B cell (primary cell): ENCODE measurements at regions not wholly inside any gene's neighbourhood (a gene's known extent, or its start where the extent isn't known, plus 50 kb on each side); places are given as distances from the start of the nearest gene placed in this dataset.

Experiments
- ATAC-seq: fragments of 200-7000 bp; cut with Tn5 transposase; one replicate; pipeline ENCODE4 v1.10.0; 2021; ENCODE audit warnings: low read depth, mild to moderate bottlenecking, moderate number of reproducible peaks, moderate library complexity
- CTCF ChIA-PET: fragments of 350-600 bp; sonication (Branson Sonifier 250); formaldehyde crosslinking; loops from one replicate; lab custom pipeline; 2021; ENCODE audit warnings: antibody characterized with exemption, inconsistent platforms; lab: Charles Lee
- POLR2A ChIA-PET: fragments of 350-600 bp; sonication (Branson Sonifier 250); formaldehyde crosslinking; loops from one replicate; lab custom pipeline; 2021; ENCODE audit warnings: antibody characterized with exemption; lab: Charles Lee
- DNase-seq: peaks from one replicate; pipeline ENCODE4 v3.0.0; 2013
- H2AFZ ChIP-seq: 2 replicates; pipeline ENCODE4 v1.6.1; 2012; ENCODE audit warnings: mild to moderate bottlenecking, low read depth, low read length; ENCODE audit not compliant: insufficient read depth, poor library complexity, severe bottlenecking
- H3K27ac ChIP-seq, 2 donors: 1 replicate in 1 of 2; 2 replicates in 1 of 2; pipeline ENCODE4 v1.5.1; 2012 to 2013; ENCODE audit warnings: low read length in 2 of 2, mild to moderate bottlenecking in 2 of 2, moderate library complexity in 1 of 2
- H3K27me3 ChIP-seq, 4 experiments: fragments of 200-600 bp in 1 of 4; sonication (generic) in 1 of 4; replicated peaks in 1 of 4; 1 replicate in 2 of 4; 2 replicates in 2 of 4; pipeline versions ENCODE4 v1.6.1 to v1.7.0; 2013 to 2016; ENCODE audit warnings: low read length in 3 of 4, mild to moderate bottlenecking in 2 of 4, mixed read lengths in 1 of 4, moderate library complexity in 1 of 4; ENCODE audit not compliant: insufficient read depth in 4 of 4, control insufficient read depth in 3 of 4; ENCODE audit errors: control extremely low read depth in 1 of 4
- H3K36me3 ChIP-seq, 2 experiments: replicated peaks in 1 of 2; 1 replicate in 1 of 2; 2 replicates in 1 of 2; pipeline versions ENCODE4 v1.6.1 to v1.7.1; 2013; ENCODE audit warnings: low read length in 1 of 2; ENCODE audit not compliant: insufficient read depth in 2 of 2, control insufficient read depth in 1 of 2; ENCODE audit errors: control extremely low read depth in 1 of 2, extremely low read depth in 1 of 2
- H3K4me1 ChIP-seq, 2 donors: fragments of 200-600 bp in 1 of 2; sonication (generic) in 1 of 2; 1 replicate in 1 of 2; 2 replicates in 1 of 2; pipeline versions ENCODE4 v1.5.1 to v1.6.1; 2013 to 2017; ENCODE audit warnings: low read length in 2 of 2; ENCODE audit not compliant: control insufficient read depth in 2 of 2, insufficient read depth in 2 of 2
- H3K4me2 ChIP-seq: replicated peaks from 2 replicates; pipeline ENCODE3; 2012; ENCODE audit warnings: mild to moderate bottlenecking, low read depth, low read length; ENCODE audit not compliant: poor library complexity, severe bottlenecking
- H3K4me3 ChIP-seq, 5 experiments: fragments of 200-600 bp in 1 of 5; sonication (generic) in 1 of 5; 1 replicate in 3 of 5; 2 replicates in 2 of 5; pipeline versions ENCODE4 v1.5.1 to v1.7.0; 2011 to 2016; ENCODE audit warnings: low read length in 4 of 5, mild to moderate bottlenecking in 4 of 5, low read depth in 2 of 5, control low read depth in 1 of 5, moderate library complexity in 1 of 5; ENCODE audit not compliant: insufficient read depth in 1 of 5; ENCODE audit errors: control extremely low read depth in 1 of 5, extremely low read depth in 1 of 5
- H3K79me2 ChIP-seq: fragments of 200-600 bp; sonication (generic); one replicate; pipeline ENCODE4 v1.6.0; 2016; ENCODE audit warnings: low read length; ENCODE audit not compliant: control insufficient read depth, insufficient read depth
- H3K9ac ChIP-seq: fragments of 200-600 bp; sonication (generic); 2 replicates; pipeline ENCODE4 v1.6.1; 2017; ENCODE audit warnings: mild to moderate bottlenecking, low read length, moderate library complexity
- H3K9me3 ChIP-seq, 3 donors: one replicate each; pipeline versions ENCODE4 v1.6.1 to v1.7.1; 2013; ENCODE audit warnings: low read length in 2 of 3; ENCODE audit not compliant: control insufficient read depth in 2 of 3, insufficient read depth in 1 of 3; ENCODE audit errors: control extremely low read depth in 1 of 3
- H4K20me1 ChIP-seq: 2 replicates; pipeline ENCODE4 v1.6.0; 2012; ENCODE audit warnings: mild to moderate bottlenecking, low read length; ENCODE audit not compliant: insufficient read depth, control insufficient read depth, poor library complexity, severe bottlenecking
- H3K27ac Mint-ChIP-seq: one replicate; pipeline ENCODE4 v1.8.0; 2021; ENCODE audit warnings: mixed read lengths
- H3K27me3 Mint-ChIP-seq: one replicate; pipeline ENCODE4 v1.8.0; 2021; ENCODE audit warnings: mixed read lengths
- H3K4me1 Mint-ChIP-seq: one replicate; pipeline ENCODE4 v1.8.0; 2021; ENCODE audit warnings: mixed read lengths
- H3K4me3 Mint-ChIP-seq: one replicate; pipeline ENCODE4 v1.8.0; 2021; ENCODE audit warnings: mixed read lengths
- H3K9me3 Mint-ChIP-seq: one replicate; pipeline ENCODE4 v1.8.0; 2022; ENCODE audit warnings: mixed read lengths; ENCODE audit not compliant: insufficient read depth
- CTCF ChIP-seq: fragments of 200-600 bp; IDR thresholded peaks from one replicate; pipeline ENCODE4 v1.8.0; 2022; ENCODE audit warnings: antibody characterized with exemption, mild to moderate bottlenecking
- EZH2 ChIP-seq: IDR thresholded peaks from 2 replicates; pipeline ENCODE4 v1.6.1; 2012; ENCODE audit warnings: borderline replicate concordance, low read depth, mild to moderate bottlenecking, moderate library complexity, low read length; ENCODE audit not compliant: insufficient read depth, poor library complexity, severe bottlenecking
- WGBS: methylation state at CpG from one replicate; pipeline ENCODE4 v1.1.5; 2013; ENCODE audit warnings: missing lambda C conversion rate; ENCODE audit not compliant: insufficient coverage; 5-methylcytosine and 5-hydroxymethylcytosine counted together
- intact Hi-C: fragments of 100-400 bp; cut with micrococcal nuclease; formaldehyde crosslinking; loops from one replicate; pipeline ENCODE4 v1.10.0; 2022

- no peaks in the 10 kb centered on the region for H3K4me1 ChIP-seq
- no peaks in the 10 kb centered on the region for H3K4me1 Mint-ChIP-seq
- no peak overlapping the region for H2AFZ ChIP-seq
- 91% methylated on average over 2 of the region's 2 CpGs for WGBS
- H3K79me2 ChIP-seq = no peaks in the 10 kb centered on the region
- H3K36me3 ChIP-seq = no peaks in the 10 kb centered on the region
- H3K4me2 ChIP-seq = no peak overlapping the region
- DNase-seq (no peak), ATAC-seq (no peak)
- TF ChIP-seq EZH2 (no peak), CTCF (no peak)
- intact Hi-C loops = no loop called here
- H3K9ac ChIP-seq = no peak overlapping the region
- ChIA-PET CTCF (no interaction called here), POLR2A (no interaction called here)
- H3K27ac ChIP-seq = no peak overlapping the region
- H3K9me3 ChIP-seq = no peaks in the 10 kb centered on the region
- no peak overlapping the region for H3K4me3 ChIP-seq
- H3K4me3 Mint-ChIP-seq = no peak overlapping the region
- H3K27me3 Mint-ChIP-seq = no peaks in the 10 kb centered on the region
- no peak overlapping the region for H3K27ac Mint-ChIP-seq
- no peaks in the 10 kb centered on the region for H3K27me3 ChIP-seq
- H4K20me1 ChIP-seq = no peaks in the 10 kb centered on the region
- no peaks in the 10 kb centered on the region for H3K9me3 Mint-ChIP-seq
These were observed 257.5 kb downstream of the MFSD1 start for GRCh38 chr3:159059395-159059794.

GRCh38 chr3:159062734-159063410, 261.0 kb downstream of the MFSD1 start:
- intact Hi-C loops = no loop called here
- Histone ChIP-seq H3K4me3 (no peak overlapping the region), H3K4me2 (no peak overlapping the region), H2AFZ (no peak overlapping the region), H4K20me1 (no peaks in the 10 kb centered on the region), H3K4me1 (no peaks in the 10 kb centered on the region), H3K36me3 (no peaks in the 10 kb centered on the region), H3K9ac (no peak overlapping the region), H3K27ac (no peak overlapping the region), H3K27me3 (no peaks in the 10 kb centered on the region), H3K9me3 (no peaks in the 10 kb centered on the region), H3K79me2 (no peaks in the 10 kb centered on the region)
- H3K9me3 Mint-ChIP-seq = no peaks in the 10 kb centered on the region
- H3K4me3 Mint-ChIP-seq = no peak overlapping the region
- WGBS = 87% methylated on average over 3 of the region's 6 CpGs
- TF ChIP-seq CTCF (no peak), EZH2 (no peak)
- ChIA-PET POLR2A (no interaction called here), CTCF (no interaction called here)
- H3K4me1 Mint-ChIP-seq = no peaks in the 10 kb centered on the region
- no peak for ATAC-seq
- H3K27ac Mint-ChIP-seq = no peak overlapping the region
- H3K27me3 Mint-ChIP-seq = no peaks in the 10 kb centered on the region
- DNase-seq = no peak
